ENCODE measurements at regions not wholly inside any gene's neighbourhood (a gene's known extent, or its start where the extent isn't known, plus 50 kb on each side); places are given as distances from the start of the nearest gene placed in this dataset.

DNA sequence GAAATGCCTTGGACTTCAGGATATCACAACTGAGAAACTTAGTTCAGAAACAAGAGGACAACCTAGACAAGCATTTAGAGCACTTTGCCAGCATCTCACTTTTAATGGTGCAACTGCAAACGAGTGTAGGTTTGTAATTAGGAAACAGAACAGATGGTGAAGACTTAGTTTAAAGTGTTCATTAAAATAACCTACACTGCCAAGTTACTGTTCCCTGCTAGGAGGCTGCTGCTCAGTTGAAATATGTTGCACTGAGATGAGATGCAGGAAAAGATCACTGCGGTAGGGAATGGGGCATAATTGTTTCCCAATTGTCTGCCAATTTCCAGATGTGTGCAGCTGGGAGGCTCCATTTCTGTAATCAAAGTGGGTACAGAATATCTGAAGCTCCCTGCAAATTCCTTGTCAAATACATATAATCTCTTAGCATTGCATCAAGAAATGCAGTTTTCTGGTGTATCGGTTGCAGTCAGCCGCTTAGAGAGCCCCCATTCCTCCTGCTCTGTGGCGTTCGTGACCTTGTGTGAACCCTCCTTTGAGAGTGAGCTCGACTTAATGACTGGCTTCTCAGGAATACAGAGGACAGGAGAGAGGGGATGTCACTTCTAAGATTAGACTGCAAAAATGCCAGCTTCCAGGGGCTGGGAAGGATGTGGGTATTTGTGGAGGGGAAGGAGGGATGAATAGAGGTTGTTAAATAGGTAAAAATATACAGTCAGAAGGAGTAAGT is 448.9 kb downstream of the MED10 start:
- TF ChIP-seq, protein P1, sequence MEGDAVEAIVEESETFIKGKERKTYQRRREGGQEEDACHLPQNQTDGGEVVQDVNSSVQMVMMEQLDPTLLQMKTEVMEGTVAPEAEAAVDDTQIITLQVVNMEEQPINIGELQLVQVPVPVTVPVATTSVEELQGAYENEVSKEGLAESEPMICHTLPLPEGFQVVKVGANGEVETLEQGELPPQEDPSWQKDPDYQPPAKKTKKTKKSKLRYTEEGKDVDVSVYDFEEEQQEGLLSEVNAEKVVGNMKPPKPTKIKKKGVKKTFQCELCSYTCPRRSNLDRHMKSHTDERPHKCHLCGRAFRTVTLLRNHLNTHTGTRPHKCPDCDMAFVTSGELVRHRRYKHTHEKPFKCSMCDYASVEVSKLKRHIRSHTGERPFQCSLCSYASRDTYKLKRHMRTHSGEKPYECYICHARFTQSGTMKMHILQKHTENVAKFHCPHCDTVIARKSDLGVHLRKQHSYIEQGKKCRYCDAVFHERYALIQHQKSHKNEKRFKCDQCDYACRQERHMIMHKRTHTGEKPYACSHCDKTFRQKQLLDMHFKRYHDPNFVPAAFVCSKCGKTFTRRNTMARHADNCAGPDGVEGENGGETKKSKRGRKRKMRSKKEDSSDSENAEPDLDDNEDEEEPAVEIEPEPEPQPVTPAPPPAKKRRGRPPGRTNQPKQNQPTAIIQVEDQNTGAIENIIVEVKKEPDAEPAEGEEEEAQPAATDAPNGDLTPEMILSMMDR (IDR thresholded peaks at IDR 0.05; ENCODE audit: low read length) = no peak
- no peak for TF ChIP-seq EZH2 (IDR thresholded peaks at IDR 0.05; ENCODE audit: borderline replicate concordance, low read length)
